DMS79 (cell line): ENCODE measurements at regions not wholly inside any gene's neighbourhood (a gene's known extent, or its start where the extent isn't known, plus 50 kb on each side); places are given as distances from the start of the nearest gene placed in this dataset.

ENCODE experiments used
- DNase-seq: peaks from one replicate; lab custom pipeline; 2025; lab: John Stamatoyannopoulos, UW

DNA sequence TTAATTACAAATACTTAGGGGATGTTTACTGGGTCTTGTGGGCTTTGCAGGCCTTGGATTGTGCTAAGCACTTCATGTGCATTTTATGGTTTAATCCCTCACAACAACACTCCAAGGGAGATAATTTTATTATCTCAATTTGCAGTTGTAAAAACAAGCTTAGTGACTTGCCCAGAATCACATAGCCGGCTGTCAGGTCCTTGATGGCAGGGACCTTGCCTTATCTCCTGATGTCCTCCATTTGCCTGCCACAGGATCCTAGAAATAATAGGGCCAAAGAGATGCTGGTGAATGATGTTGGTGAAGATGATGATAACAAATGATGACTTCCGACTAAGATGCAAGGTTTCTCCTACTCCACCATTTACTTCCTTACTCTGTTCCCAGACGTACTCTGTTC lies 385.4 kb downstream of the TMEM135 start:
- DNase-seq = no peak

DNA sequence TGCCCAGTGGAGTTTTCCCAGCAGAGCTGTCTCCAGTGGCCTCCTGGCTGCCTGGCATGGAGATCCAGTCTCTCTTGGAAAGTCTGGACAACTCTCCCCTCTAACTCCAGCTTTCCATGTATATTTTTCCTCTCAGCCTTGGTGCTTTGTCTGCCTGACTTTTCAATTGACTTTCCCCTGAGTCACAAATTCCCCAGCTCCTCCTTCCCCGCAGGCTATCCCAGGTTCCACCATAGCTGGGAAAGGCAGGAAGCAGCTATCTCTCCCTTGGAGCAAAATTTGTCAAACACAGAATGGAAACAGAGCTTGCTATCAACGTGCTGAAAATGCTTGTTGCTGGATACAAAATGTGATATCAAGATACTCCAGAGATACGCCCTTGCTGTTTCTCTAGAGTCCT lies 384.8 kb downstream of the TMEM135 start:
- DNase-seq = no peak

DNA sequence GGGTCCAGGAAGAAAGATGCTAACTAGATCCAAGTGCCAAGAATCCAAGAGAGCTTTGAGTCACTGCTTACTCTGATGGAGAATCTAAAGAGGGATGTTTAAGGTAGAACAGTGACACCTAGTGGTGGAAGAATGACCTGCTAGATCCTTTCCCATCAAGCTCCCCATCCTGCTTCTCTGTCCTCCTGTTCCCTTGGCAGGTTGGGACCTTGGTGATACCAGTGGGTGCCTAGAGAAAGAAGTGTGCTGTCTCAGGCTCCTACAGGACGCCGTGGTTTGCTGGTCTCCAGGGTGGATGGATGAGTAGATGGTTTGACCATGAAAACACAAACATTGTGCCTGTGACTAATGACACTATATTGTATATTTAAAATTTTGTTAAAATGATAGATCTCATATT lies 383.7 kb downstream of the TMEM135 start:
- peak; percentile 49 for DNase-seq

DNA sequence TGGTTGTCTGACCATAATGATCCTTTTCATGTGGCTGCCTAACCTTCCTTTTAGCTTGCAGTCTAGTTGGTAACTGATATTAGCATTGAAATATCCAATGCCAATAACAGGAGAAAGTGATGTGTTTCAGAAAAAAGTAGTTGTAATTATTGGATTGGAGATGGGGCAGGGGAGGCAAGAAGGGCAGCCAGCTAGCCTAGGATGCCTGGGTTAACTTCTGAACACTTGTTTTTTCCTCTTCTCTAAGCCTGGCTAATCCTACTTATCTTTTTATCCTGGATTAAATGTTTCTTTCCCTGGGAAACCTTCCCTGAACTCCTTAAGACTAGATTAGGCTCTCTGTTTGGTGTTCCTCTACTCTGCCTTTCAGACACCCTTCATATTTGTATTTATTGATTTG lies 380.2 kb downstream of the TMEM135 start:
- DNase-seq = no peak

DNA sequence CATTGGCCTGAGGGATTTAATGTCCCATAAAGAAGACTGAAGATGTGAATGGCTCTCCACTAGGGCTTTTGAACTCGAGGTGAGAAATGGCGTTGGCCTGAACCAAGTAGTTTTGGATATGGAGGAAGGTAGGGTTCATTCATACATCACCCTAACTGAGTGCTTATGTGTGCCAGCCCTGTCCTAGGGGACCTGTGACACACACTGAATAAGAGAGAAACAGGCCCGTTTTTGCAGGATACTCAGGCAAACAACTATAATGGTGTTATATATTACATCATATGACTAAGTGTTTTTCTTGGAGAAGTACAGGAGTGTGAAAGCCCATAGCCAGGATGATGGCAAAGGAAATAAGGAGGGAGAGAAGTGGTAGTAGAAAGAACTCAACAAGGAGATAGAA lies 368.1 kb downstream of the TMEM135 start:
- no peak for DNase-seq

DNA sequence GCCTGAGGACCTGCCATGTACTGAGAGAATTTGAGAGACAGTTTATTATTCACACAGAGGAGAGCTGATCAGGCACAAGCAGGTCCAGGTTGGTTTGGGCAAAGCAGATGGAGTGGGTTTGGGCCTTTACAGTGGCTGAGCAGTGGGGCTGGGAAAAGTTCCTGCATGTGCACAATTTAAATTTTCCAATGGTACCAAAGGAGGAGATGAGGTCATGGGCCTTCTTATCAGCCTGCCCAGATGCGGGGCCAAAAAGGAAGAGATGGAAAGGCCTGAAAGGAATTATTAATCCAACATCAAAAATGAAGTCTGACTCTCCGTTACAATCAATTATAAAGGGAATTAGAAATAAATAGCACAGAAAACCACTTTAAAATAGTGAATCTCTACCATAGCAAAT lies 367.6 kb downstream of the TMEM135 start:
- DNase-seq = no peak

DNA sequence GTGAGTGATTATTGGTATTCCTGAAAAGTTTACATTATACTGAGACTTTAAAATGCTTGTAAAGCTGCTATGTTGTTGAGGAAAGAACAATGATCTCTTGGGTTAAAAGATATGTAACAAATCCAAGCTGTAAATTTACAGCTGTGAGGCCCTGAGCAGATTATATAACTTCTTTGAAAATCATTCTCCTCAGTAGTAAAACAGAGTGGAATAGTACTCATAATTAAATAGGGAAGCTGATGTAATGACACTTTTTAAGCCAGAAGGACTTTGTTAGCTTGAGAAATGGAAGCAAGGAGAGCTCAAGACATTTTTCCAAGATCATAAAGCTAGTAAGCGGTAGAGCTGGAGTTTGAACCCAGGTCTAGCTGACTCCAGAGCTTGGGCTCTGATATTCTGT lies 363.9 kb downstream of the TMEM135 start:
- DNase-seq = no peak

DNA sequence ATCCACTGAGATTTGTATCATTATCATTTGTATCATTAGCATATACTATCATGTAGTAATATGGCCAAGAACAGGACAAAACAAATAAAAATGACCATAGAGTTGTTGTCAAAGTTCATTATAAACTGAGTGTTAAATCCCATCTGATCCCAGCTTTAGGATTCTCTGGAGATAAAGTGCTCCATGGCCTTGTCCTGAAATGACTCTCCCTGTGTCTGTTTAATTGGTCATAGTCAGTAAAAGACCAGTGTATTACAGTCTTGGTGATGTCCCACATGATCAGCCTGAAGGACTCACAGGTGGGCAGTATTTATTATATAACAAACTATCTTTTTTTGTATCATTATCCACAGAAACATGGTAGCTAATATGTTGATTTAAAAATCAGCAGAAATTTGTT lies 361.6 kb downstream of the TMEM135 start:
- DNase-seq = no peak

DNA sequence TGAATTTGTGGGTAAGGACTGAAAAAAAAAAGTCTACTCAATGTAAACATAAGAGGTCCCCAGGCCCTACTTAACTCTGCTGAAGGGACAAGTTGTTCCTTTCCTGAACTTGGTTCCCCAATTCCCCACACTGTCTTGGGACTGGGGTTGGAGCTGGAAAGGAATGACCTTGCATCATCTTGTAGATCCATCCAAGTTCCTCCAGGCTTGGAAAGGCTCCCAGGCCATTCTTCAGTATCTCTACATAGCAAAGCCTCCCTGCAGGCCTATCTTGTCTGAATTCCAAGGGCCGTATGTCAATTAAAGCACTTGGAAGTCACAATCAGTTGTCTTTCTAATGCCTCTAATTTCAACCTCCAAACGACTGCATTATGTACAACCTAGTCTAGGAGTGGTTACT lies 361.2 kb downstream of the TMEM135 start:
- DNase-seq = no peak

DNA sequence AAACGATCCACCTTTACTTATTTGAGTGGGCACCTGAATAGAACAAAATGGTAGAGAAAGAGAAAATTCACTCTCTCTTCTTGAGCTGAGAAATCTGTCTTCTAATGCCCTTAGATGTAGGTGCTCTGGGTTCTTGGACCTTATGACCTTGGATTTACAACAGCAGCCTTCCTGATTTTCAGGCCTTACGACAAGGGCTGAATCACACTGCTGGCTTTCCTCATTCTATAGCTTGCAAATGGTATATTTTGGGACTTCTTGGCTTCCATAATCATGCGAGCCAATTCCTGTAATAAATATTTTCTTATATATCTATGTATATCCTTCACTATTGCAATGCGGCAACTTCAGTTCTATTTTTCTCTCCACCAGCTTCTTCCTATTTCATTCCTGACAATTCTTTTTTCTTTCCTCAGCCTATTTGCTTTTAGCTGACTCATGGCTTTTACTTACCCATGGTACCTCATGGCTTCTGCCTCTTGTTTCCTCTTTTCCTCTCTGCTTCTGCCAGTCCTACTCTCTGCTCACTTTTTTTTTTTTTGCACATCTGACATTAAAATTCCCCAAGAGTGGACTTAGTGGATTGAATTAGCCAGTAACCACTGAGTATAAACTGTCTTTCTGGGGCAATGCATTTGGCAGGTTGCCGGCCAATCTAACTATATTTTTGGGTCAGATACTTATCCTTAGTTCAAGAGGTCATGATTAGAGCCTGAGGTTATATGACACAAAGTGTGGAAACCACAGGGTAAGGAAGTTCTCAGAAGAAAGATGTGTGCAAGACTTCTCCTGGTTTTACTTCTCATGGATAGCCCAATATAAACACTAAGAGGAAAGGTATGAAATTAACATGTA lies 359.5 kb downstream of the TMEM135 start:
- DNase-seq = no peak

DNA sequence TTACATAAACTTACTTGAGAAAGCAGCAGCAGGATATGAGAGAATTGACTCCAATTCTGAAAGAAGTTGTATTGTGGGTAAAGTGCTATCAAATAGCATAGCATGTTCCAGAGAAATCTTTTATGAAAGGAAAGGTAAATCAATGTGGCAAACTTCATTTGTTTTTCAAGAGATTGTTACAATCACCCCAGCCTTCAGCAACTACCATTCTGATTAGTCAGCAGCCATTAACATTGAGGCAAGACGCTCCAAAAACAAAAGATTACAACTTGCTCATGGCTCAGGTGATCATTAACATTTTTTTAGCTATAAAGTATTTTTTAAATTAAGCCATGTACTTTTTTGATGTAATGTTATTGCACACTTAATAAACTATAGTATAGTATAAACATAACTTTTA lies 357.2 kb downstream of the TMEM135 start:
- no peak for DNase-seq

DNA sequence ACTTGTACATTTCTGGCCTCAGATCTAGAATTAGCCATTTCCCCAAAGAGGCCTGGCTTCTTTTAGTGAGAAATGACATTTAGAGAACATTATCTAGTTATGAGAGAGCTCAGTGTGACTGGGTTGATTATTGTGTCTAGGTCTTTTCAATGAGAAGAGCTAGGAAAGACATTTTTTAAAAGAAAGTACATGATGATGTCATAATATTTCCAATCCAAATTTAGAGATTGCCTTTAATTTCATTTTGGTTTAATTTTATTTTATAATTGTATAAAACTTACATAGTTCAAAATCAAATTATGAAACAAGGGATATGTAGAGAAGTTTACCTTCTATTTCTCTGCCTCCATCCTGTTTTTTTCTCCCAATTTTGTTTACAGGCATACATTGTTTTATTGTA lies 354.9 kb downstream of the TMEM135 start:
- DNase-seq = no peak

DNA sequence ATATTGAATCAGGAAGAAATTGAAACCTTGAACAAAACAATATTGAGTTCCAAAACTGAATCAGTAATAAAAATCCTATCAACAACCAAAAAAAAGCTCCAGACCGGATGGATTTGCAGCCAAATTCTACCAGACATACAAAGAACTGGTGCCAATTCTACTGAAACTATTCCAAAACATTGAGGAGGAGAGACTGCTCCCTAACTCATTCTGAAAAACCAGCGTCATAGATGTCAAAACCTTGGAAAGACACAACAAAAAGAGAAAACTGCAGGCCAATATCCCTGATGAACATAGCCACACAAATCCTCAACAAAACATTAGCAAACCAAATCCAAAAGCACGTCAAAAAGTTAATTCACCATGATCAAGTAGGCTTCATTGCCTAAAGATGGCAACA lies 353.8 kb downstream of the TMEM135 start:
- no peak for DNase-seq

DNA sequence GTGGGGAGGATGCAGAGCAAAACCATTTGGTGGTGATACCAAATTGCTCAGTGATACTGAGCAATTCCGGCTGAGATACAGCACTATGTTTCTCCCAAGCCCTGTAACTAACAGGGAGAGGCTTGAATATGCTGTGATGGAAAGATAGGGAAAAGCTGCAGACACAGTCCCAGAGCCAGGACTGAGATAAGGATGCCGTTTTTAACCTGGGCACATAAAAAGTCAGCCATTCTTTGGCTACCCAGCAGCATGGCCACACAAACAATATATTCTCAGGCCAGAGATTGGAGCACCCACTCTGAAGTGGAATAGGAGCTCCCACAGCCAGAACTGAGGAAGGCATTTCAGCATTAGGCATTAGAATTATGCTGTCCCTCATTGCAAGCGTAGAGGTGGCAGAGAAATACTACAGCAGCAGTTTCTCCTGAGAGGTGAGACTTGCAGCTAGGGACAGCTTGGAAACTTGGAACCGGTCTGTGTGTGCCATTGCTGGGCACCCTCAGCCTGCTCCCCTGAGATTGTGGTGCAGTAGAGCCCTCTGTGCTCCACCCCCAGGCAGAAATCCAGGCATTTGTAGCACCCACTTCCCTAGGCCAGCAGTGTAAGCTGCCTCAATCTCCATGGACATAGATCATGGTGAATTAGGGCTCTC lies 346.5 kb downstream of the TMEM135 start:
- no peak for DNase-seq

DNA sequence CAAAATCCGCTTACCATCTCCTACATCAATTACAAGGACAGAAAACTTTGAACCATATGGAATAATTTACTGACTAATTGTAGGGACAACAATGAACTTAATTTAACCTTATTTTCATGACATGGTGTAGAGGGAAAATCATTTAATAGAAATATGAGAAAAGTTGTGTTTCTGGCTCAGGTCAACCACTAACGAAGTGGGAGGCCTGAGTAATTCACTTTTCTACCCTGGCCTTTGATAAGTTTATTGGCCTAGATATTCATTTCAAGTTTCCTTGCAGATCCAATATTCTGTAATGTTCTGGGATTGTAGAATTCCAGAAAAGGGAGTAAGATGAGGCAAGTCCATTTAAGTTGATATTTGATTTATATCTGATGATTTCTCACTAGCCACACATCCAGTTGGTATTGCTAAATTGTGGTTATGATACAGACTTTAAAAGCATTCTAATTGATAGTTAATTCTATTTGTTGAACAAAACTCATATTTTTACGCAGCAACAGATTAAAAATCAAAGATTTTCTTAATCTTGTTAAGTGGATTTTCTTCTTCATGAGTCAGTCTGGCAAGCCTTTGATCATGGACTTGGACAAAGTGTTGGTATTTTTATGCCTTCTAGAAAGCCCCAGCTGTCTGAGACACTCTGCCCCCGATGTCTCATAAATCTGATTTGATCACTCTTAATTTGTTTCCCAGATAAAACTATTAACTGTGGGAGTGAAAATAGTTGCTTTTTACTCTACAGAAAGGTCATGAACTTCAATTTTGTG lies 336.5 kb downstream of the TMEM135 start:
- DNase-seq = no peak
